ENCODE measurements at regions not wholly inside any gene's neighbourhood (a gene's known extent, or its start where the extent isn't known, plus 50 kb on each side); places are given as distances from the start of the nearest gene placed in this dataset.

GRCh38 chr21:16580661-16581060, 850.9 kb downstream of the USP25 start:
- DNase-seq (ENCODE audit: low read depth in 2 of 2) = no peak

GRCh38 chr21:16583556-16583955, 853.8 kb downstream of the USP25 start:
- DNase-seq (ENCODE audit: low read depth in 2 of 2) = no peak

DNA sequence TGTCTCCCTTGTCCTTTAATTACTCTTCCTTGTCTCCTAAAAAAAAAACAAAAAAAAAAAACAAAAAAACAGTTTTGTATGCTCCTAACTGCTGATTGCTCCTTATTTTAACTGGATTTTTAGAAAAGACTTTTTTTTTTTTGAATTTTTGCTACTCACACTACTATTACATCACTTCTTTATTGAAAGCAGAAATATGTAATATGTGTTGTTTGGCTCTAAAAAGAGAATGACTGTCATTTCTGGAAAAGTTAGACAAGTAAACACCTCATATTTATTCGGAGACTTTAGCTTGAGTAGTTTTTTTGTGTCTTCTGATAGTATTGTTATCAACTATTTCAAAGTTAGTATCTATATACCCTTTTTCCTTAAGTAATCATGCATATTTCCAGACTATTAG, 855.0 kb downstream of the USP25 start:
- DNase-seq (ENCODE audit: low read depth in 2 of 2) = no peak

DNA sequence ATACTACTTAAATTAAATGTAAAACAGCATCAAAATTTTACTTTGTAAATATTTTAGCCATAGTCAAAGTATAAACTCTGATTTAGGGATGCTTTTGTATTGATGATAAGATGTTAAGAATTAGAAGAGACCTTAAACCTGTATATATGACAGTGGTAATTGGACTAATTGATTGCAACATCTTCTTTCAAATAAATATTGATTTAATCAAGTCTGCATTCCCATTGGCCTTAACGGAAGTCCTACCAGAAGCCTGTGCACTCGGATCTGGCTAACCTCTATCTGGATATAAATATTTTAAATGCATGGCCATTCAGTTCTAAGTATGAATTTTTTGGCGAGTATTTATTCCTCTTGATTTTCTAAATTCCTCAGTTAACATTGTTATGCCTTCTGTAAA, 856.1 kb downstream of the USP25 start:
- no peak for DNase-seq (ENCODE audit: low read depth in 2 of 2)

DNA sequence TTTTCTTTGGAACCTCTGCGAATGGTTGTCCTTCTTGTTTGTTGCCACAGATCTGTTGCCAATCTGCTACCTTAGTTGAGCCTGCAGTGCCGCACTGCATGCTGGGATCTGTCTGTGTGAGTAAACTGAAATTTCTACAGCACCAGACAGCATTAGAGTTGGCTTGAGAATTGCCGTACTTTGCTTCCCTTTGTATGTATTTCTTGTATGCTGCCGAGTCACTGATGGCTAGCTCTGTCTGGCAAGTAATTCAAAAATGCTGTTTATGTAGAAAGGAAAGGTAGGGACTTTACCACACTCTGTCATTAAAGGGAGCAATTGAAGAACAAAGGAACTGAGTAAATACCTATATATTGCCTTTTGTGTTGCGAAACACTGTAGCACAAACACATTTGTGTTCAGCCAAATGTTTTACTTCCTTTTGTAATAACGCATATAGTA, 857.4 kb downstream of the USP25 start:
- DNase-seq (ENCODE audit: low read depth in 2 of 2) = no peak

GRCh38 chr21:16587681-16588375, 858.0 kb downstream of the USP25 start:
- DNase-seq (ENCODE audit: low read depth in 2 of 2) = no peak

GRCh38 chr21:16588433-16588860, 858.7 kb downstream of the USP25 start:
- no peak for DNase-seq (ENCODE audit: low read depth in 2 of 2)

- DNase-seq (ENCODE audit: low read depth in 2 of 2) = no peak
These were observed 859.5 kb downstream of the USP25 start for GRCh38 chr21:16589006-16589898.

GRCh38 chr21:16590186-16590585, 860.4 kb downstream of the USP25 start:
- DNase-seq (ENCODE audit: low read depth in 2 of 2) = no peak

- no peak for DNase-seq (ENCODE audit: low read depth in 2 of 2)
These were observed 861.0 kb downstream of the USP25 start for GRCh38 chr21:16590641-16591292.

GRCh38 chr21:16592381-16592780, 862.6 kb downstream of the USP25 start:
- no peak for DNase-seq (ENCODE audit: low read depth in 2 of 2)

- DNase-seq (ENCODE audit: low read depth in 2 of 2) = no peak
These were observed 864.4 kb downstream of the USP25 start for GRCh38 chr21:16594191-16594590.

DNA sequence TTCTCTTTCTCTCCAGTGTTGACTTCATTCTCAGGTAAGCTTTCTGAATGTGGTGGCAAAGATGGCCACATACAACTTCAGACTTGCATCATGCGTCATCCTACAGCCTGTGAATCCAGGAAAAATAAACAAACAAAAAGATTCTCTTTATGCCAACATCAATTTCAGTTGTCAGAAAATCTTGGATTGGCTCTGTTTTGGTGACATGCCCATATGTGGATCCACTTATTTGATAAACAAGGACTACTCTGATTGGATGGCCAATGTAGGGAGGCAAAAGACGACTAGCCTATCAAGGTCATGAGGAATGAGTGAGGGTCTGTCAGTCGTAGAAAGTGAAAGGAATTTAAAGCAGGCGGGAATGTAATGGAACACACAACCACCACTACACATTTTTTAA, 866.6 kb downstream of the USP25 start:
- DNase-seq (ENCODE audit: low read depth in 2 of 2) = no peak

DNA sequence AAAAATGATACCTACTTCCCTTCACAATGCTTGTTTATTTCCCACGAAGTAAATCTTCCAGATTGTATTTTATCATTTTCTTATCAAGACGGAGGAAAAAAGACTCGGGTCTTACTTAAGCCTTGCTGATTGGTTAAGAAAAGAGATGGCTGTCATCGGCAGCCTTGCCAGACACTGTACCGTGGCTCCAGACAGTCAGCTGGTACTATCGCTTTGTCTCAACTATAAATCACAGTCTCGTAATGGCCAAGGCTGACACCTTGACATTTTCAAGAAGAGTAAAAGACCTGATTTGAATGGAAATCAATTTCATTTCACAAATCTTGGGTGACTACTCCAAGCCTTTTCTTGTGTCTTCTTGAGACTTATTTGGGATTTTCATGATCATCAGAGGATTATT, 868.0 kb downstream of the USP25 start:
- DNase-seq (ENCODE audit: low read depth in 2 of 2) = no peak

DNA sequence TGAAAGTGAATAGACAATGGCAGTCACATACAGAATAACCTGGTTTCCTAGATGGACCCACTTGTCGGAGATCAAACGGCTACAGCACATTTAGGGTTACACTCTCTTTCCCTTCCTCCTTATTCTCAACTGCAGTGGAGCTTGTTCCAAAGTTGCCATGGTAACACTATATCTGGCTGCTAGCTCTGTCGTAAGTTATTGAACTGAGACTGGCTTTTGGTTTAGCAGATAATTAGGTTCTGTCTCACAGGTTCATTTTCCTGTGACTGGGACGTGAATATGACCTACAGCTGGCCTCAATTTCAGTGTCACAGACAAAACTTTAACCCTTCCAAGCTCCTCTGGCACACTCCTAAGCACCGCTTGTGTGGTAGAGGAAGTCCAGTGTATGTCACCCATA, 875.8 kb downstream of the USP25 start:
- no peak for DNase-seq (ENCODE audit: low read depth in 2 of 2)

- DNase-seq (ENCODE audit: low read depth in 2 of 2) = no peak
These were observed 876.5 kb downstream of the USP25 start for GRCh38 chr21:16606271-16606670.

- DNase-seq (ENCODE audit: low read depth in 2 of 2) = no peak
These were observed 878.5 kb downstream of the USP25 start for GRCh38 chr21:16608209-16608830.

GRCh38 chr21:16619281-16619680, 889.5 kb downstream of the USP25 start:
- no peak for DNase-seq (ENCODE audit: low read depth in 2 of 2)

DNA sequence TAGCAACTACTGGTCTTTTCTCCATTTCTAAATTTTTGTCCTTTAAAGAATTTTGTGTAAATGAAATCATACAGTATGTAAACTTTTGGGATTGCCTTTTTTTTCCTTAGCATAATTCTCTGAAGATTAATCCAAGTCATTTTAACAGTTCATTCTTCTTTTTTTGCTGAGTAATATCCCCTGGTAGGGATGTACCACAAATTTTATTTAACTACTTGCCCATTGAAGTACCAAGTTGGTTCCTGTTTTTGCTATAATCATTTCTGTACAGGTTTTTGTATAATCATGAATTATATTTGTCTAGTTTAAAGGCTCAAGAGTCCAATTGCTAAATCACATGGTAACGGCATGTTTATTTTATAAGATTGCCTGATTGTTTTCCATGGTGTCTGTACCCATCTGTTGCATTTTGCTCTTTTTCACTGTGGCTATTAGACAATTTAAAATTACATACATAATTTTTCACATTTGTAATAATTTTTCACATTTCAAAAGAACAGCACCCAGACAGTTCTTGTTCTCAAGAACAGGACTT, 891.1 kb downstream of the USP25 start:
- no peak for DNase-seq (ENCODE audit: low read depth in 2 of 2)

DNA sequence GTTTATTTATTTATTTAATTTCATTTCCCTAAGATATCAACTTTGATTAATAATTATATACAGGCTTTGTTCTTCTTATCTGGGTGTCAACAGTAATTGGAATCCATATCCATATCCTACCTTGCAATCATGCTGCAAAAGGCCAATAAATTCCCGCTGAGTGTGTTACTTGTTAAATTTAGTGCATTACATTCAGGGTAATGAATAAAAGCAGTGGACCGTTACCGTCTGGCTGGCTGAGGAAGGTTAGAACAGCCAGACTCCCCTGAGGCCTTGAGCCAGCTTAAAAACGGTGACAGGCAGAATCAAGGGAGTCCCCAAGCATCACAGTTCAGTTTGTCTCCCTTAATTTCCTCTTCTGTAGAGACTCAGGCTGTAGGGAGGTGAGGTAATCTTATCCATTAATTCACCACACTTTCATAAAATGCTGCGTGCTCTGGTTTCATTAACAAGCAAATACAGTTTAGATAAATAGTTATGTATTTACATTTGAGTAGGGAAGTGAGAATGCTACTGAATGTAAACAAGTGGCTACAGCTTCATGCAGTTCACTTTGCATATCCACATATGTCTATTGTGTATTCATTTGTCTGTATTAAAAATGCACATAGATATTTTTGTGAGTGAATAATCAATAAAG, 888.2 kb upstream of the CXADR start:
- no peak for DNase-seq (ENCODE audit: low read depth in 2 of 2)

- DNase-seq (ENCODE audit: low read depth in 2 of 2) = no peak
These were observed 887.4 kb upstream of the CXADR start for GRCh38 chr21:16625491-16625890.

All from stimulated activated CD8-positive, alpha-beta memory T cell treated with anti-CD3 and anti-CD28 coated beads, Interleukin-2, amount 100 ng/mL, for 1 hour (primary cell).